HepG2 (cell line): ENCODE measurements at regions not wholly inside any gene's neighbourhood (a gene's known extent, or its start where the extent isn't known, plus 50 kb on each side); places are given as distances from the start of the nearest gene placed in this dataset.

Experiments
- ATAC-seq: fragments of 200-7000 bp; cut with Tn5 transposase; 3 replicates; pipeline ENCODE4 v1.9.1; 2020; ENCODE audit warnings: mild to moderate bottlenecking, moderate library complexity
- BruUV-seq: library from RNA; stranded (reverse); fragments of 400-500 nt; replicated peaks from 2 replicates; lab custom pipeline; 2021; lab: Mats Ljungman, UMichigan
- CTCF ChIA-PET: fragments of 300-600 bp; formaldehyde crosslinking; extraction: SDS; loops from one replicate; lab custom pipeline; 2021; ENCODE audit warnings: low total read pairs, inconsistent platforms, low intra/inter-chr PET ratio; lab: Yijun Ruan, JAX
- POLR2A ChIA-PET: fragments of 350-600 bp; sonication (Branson Sonifier 250); formaldehyde crosslinking; loops from one replicate; lab custom pipeline; 2020; ENCODE audit warnings: antibody characterized with exemption, inconsistent platforms; lab: Yijun Ruan, JAX
- DNase-seq: peaks from one replicate; pipeline ENCODE4 v3.0.0-alpha.2; 2015; ENCODE audit warnings: low spot score
- FAIRE-seq: peaks from 3 replicates; lab custom pipeline; 2011; peaks lifted over from hg19 to GRCh38; lab: Jason Lieb, UNC
- H2AFZ ChIP-seq: one replicate; pipeline ENCODE4 v1.6.1; 2011; ENCODE audit warnings: low read length, inconsistent platforms
- H3K27ac ChIP-seq: fragments of 300-600 bp; 3 replicates; pipeline ENCODE4 v1.8.0; 2011; ENCODE audit warnings: mixed run types, mild to moderate bottlenecking, mixed read lengths, low read length, inconsistent platforms; ENCODE audit not compliant: insufficient read depth; ENCODE audit errors: extremely low read length
- H3K27me3 ChIP-seq, 2 experiments: fragments of 200-600 bp in 1 of 2; 2 replicates in 1 of 2; 3 replicates in 1 of 2; pipeline versions ENCODE4 v1.6.0 to v1.8.0; 2011; ENCODE audit warnings: low read length in 2 of 2, mild to moderate bottlenecking in 2 of 2, moderate library complexity in 2 of 2, inconsistent platforms in 1 of 2; ENCODE audit not compliant: insufficient read depth in 2 of 2, control insufficient read depth in 1 of 2
- H3K36me3 ChIP-seq, 2 experiments: fragments of 200-600 bp in 1 of 2; replicated peaks in 1 of 2; 2 replicates in 1 of 2; 3 replicates in 1 of 2; pipeline versions ENCODE4 v1.5.1 to v1.8.0; 2011; ENCODE audit warnings: low read length in 2 of 2, inconsistent platforms in 1 of 2; ENCODE audit not compliant: insufficient read depth in 2 of 2, control insufficient read depth in 1 of 2
- H3K4me1 ChIP-seq: 2 replicates; pipeline ENCODE4 v1.5.1; 2012; ENCODE audit warnings: low read length, inconsistent platforms; ENCODE audit not compliant: insufficient read depth
- H3K4me2 ChIP-seq: 2 replicates; pipeline ENCODE4 v1.6.0; 2011; ENCODE audit warnings: low read depth, low read length, inconsistent platforms
- H3K4me3 ChIP-seq, 3 experiments: fragments of 200-600 bp in 1 of 3; sonication (generic), shearing (Covaris generic) in 1 of 3; replicated peaks in 1 of 3; 2 replicates each; pipeline ENCODE4 v1.5.1; 2011 to 2016; ENCODE audit warnings: low read length in 3 of 3, inconsistent platforms in 2 of 3, low read depth in 2 of 3, mild to moderate bottlenecking in 2 of 3, control low read depth in 1 of 3, mixed read lengths in 1 of 3; ENCODE audit not compliant: insufficient read depth in 1 of 3
- H3K79me2 ChIP-seq: one replicate; pipeline ENCODE4 v1.6.1; 2011; ENCODE audit warnings: low read length, inconsistent platforms; ENCODE audit not compliant: insufficient read depth
- H3K9ac ChIP-seq: 2 replicates; pipeline ENCODE4 v1.6.0; 2011; ENCODE audit warnings: mild to moderate bottlenecking, low read depth, low read length, inconsistent platforms; ENCODE audit not compliant: insufficient read depth
- H3K9me3 ChIP-seq: 2 replicates; pipeline ENCODE4 v1.5.1; 2012; ENCODE audit warnings: mild to moderate bottlenecking, low read length
- H4K20me1 ChIP-seq: 2 replicates; pipeline ENCODE4 v1.6.0; 2011; ENCODE audit warnings: inconsistent platforms, mild to moderate bottlenecking, low read length, moderate library complexity; ENCODE audit not compliant: insufficient read depth
- ARNT2 ChIP-seq: sonication (generic); formaldehyde crosslinking; IDR thresholded peaks from 2 replicates; pipeline ENCODE4 v1.8.0; 2022; ENCODE audit warnings: mild to moderate bottlenecking, low read depth, missing genetic modification reagents, moderate library complexity
- CHCHD3 ChIP-seq: sonication (generic); formaldehyde crosslinking; IDR thresholded peaks from 2 replicates; pipeline ENCODE4 v1.8.0; 2022; ENCODE audit warnings: mild to moderate bottlenecking, missing genetic modification reagents, moderate library complexity
- ERF ChIP-seq: IDR thresholded peaks from 2 replicates; pipeline ENCODE4 v1.6.1; 2018; ENCODE audit warnings: missing biosample characterization, missing genetic modification reagents
- ESRRA ChIP-seq: sonication (generic); formaldehyde crosslinking; IDR thresholded peaks from 2 replicates; pipeline ENCODE4 v1.5.1; 2020; ENCODE audit warnings: mild to moderate bottlenecking, low read depth, missing genetic modification reagents
- GABPB1 ChIP-seq: IDR thresholded peaks from 2 replicates; pipeline ENCODE4 v1.6.1; 2016; ENCODE audit warnings: mild to moderate bottlenecking, missing genetic modification reagents, moderate library complexity, missing compliant biosample characterization
- KDM3A ChIP-seq: IDR thresholded peaks from 2 replicates; pipeline ENCODE4 v1.6.1; 2018; ENCODE audit warnings: low read depth, missing compliant biosample characterization
- MTF2 ChIP-seq: sonication (generic); formaldehyde crosslinking; IDR thresholded peaks from 2 replicates; pipeline ENCODE4 v1.5.0; 2020; ENCODE audit warnings: missing genetic modification reagents, borderline replicate concordance
- NCOA1 ChIP-seq: sonication (generic); formaldehyde crosslinking; IDR thresholded peaks from 2 replicates; pipeline ENCODE4 v1.9.0; 2021; ENCODE audit warnings: missing genetic modification reagents
- NR2F6 ChIP-seq, 2 experiments: IDR thresholded peaks; 2 replicates each; pipeline ENCODE4 v1.6.1; 2016; ENCODE audit warnings: antibody characterized with exemption in 1 of 2, mild to moderate bottlenecking in 1 of 2
- SKI ChIP-seq: fragments of 450-650 bp; IDR thresholded peaks from one replicate; pipeline ENCODE4 v1.6.1; 2018; ENCODE audit warnings: mild to moderate bottlenecking; ENCODE audit not compliant: partially characterized antibody
- YY1 ChIP-seq: IDR thresholded peaks from 2 replicates; pipeline ENCODE4 v1.6.1; 2011; ENCODE audit warnings: low read length, low read depth, moderate library complexity, mild to moderate bottlenecking; ENCODE audit not compliant: insufficient read depth, insufficient replicate concordance
- ZFP36L2 ChIP-seq: sonication (generic); formaldehyde crosslinking; IDR thresholded peaks from 2 replicates; pipeline ENCODE4 v1.4.0; 2020; ENCODE audit warnings: missing genetic modification reagents
- ZFP62 ChIP-seq: sonication (generic); formaldehyde crosslinking; IDR thresholded peaks from 2 replicates; pipeline ENCODE4 v1.4.0; 2020; ENCODE audit warnings: missing genetic modification reagents
- ZMYM3 ChIP-seq: sonication (generic); formaldehyde crosslinking; IDR thresholded peaks from 2 replicates; pipeline ENCODE4 v1.5.1; 2020; ENCODE audit warnings: mild to moderate bottlenecking, missing genetic modification reagents
- ZNF552 ChIP-seq: sonication (generic); formaldehyde crosslinking; IDR thresholded peaks from 2 replicates; pipeline ENCODE4 v1.9.0; 2022; ENCODE audit warnings: missing genetic modification reagents, mild to moderate bottlenecking, borderline replicate concordance
- ZNF569 ChIP-seq: sonication (generic); formaldehyde crosslinking; IDR thresholded peaks from 2 replicates; pipeline ENCODE4 v1.5.0; 2020; ENCODE audit warnings: mild to moderate bottlenecking, missing genetic modification reagents, moderate library complexity, borderline replicate concordance
- WGBS: methylation state at CpG from one replicate; pipeline ENCODE4 v1.1.6; 2017; ENCODE audit warnings: low lambda C conversion rate; 5-methylcytosine and 5-hydroxymethylcytosine counted together
- in situ Hi-C: cut with HindIII; loops from 2 replicates; pipeline ENCODE4 v1.10.0; 2017; ENCODE audit warnings: low pct_unique_long_range_greater_than_20kb; ENCODE audit not compliant: extremely low pct_ligation_motif_present
- intact Hi-C: fragments of 100-400 bp; cut with micrococcal nuclease; formaldehyde crosslinking; loops from one replicate; pipeline ENCODE4 v1.10.0; 2022; ENCODE audit not compliant: unreplicated experiment
- TF ChIP-seq, protein P1 (sequence below): sonication (generic); formaldehyde crosslinking; IDR thresholded peaks from 2 replicates; pipeline ENCODE4 v1.4.0; 2020; ENCODE audit warnings: low read depth, mild to moderate bottlenecking, missing genetic modification reagents
- TF ChIP-seq, protein P2 (sequence below): sonication (generic); formaldehyde crosslinking; IDR thresholded peaks from 2 replicates; pipeline ENCODE4 v1.4.0; 2020; ENCODE audit warnings: missing genetic modification reagents; ENCODE audit errors: not compliant biosample characterization
- TF ChIP-seq, protein P3 (sequence below): sonication (generic); formaldehyde crosslinking; conservative IDR thresholded peaks from 2 replicates; pipeline ENCODE4 v1.5.0; 2020; ENCODE audit warnings: missing genetic modification reagents

DNA sequence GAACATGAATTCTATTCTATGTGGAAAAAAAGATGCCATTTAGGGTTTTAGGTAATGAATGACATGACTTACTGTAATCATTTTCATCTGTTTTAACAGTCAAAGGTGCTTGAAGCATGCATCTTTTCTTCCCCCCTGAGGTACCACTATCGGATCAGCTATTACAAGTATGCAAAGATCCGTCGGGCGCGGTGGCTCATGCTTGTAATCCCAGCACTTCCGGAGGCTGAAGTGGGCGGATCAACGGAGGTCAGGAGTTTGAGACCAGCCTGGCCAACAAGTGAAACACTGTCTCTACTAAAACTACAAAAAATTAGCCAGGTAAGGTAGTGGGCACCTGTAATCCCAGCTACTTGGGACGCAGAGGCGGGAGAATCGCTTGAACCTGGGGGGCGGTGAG is 241.3 kb downstream of the ARAP2 start:
- WGBS: 71% methylated on average over 12 of the region's 12 CpGs
- no peak overlapping the region for H3K4me2 ChIP-seq
- ATAC-seq (no peak), FAIRE-seq (no peak), DNase-seq (no peak)
- CTCF ChIA-PET: no interaction called here
- H3K27me3 ChIP-seq: no peaks in the 10 kb centered on the region; a peak in 1 of 5 replicates
- H3K9ac ChIP-seq: no peak overlapping the region
- H3K4me1 ChIP-seq: no peaks in the 10 kb centered on the region
- no peaks in the 10 kb centered on the region for H4K20me1 ChIP-seq
- H3K9me3 ChIP-seq: no peaks in the 10 kb centered on the region
- TF ChIP-seq YY1: no peak
- TF ChIP-seq KDM3A (CRISPR knock-in tag): no peak
- TF ChIP-seq ESRRA (CRISPR knock-in tag): no peak
- no peak for TF ChIP-seq ARNT2
- no peak for TF ChIP-seq CHCHD3 (CRISPR knock-in tag)
- no peak for TF ChIP-seq ZNF552 (CRISPR knock-in tag)
- no peak for TF ChIP-seq ZFP36L2 (CRISPR knock-in tag)
- TF ChIP-seq NCOA1: no peak
- TF ChIP-seq MTF2 (CRISPR knock-in tag): no peak
- no peak for TF ChIP-seq ZMYM3 (CRISPR knock-in tag)
- no peak for TF ChIP-seq ZFP62 (CRISPR knock-in tag)
- TF ChIP-seq GABPB1 (CRISPR knock-in tag): no peak
- no peak for TF ChIP-seq ZNF569 (CRISPR knock-in tag)
- TF ChIP-seq SKI: no peak
- TF ChIP-seq, protein P1, sequence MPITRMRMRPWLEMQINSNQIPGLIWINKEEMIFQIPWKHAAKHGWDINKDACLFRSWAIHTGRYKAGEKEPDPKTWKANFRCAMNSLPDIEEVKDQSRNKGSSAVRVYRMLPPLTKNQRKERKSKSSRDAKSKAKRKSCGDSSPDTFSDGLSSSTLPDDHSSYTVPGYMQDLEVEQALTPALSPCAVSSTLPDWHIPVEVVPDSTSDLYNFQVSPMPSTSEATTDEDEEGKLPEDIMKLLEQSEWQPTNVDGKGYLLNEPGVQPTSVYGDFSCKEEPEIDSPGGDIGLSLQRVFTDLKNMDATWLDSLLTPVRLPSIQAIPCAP: no peak
- TF ChIP-seq, protein P2, sequence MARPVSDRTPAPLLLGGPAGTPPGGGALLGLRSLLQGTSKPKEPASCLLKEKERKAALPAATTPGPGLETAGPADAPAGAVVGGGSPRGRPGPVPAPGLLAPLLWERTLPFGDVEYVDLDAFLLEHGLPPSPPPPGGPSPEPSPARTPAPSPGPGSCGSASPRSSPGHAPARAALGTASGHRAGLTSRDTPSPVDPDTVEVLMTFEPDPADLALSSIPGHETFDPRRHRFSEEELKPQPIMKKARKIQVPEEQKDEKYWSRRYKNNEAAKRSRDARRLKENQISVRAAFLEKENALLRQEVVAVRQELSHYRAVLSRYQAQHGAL (CRISPR knock-in tag): no peak
- TF ChIP-seq NR2F6 (IDR thresholded peaks at IDR 0.05): no peak
- TF ChIP-seq NR2F6 (CRISPR knock-in tag; IDR thresholded peaks at IDR 0.05): no peak
- no peak for TF ChIP-seq ERF (CRISPR knock-in tag)
- TF ChIP-seq, protein P3, sequence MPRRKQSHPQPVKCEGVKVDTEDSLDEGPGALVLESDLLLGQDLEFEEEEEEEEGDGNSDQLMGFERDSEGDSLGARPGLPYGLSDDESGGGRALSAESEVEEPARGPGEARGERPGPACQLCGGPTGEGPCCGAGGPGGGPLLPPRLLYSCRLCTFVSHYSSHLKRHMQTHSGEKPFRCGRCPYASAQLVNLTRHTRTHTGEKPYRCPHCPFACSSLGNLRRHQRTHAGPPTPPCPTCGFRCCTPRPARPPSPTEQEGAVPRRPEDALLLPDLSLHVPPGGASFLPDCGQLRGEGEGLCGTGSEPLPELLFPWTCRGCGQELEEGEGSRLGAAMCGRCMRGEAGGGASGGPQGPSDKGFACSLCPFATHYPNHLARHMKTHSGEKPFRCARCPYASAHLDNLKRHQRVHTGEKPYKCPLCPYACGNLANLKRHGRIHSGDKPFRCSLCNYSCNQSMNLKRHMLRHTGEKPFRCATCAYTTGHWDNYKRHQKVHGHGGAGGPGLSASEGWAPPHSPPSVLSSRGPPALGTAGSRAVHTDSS (CRISPR knock-in tag): no peak
- H3K36me3 ChIP-seq: no peaks in the 10 kb centered on the region
- in situ Hi-C loops: no loop called here
- H2AFZ ChIP-seq: no peak overlapping the region
- H3K4me3 ChIP-seq: no peak overlapping the region
- no peaks in the 10 kb centered on the region for H3K79me2 ChIP-seq
- intact Hi-C loops: no loop called here
- BruUV-seq: no TSS peak
- POLR2A ChIA-PET: no interaction called here
- no peak overlapping the region for H3K27ac ChIP-seq
